HG03378 (cell line): ENCODE measurements at regions not wholly inside any gene's neighbourhood (a gene's known extent, or its start where the extent isn't known, plus 50 kb on each side); places are given as distances from the start of the nearest gene placed in this dataset.

ENCODE experiments used
- ATAC-seq: cut with Tn5 transposase; IDR thresholded peaks from one replicate; pipeline ENCODE4 v1.9.1; 2021; ENCODE audit warnings: mild to moderate bottlenecking, moderate library complexity; ENCODE audit not compliant: unreplicated experiment

GRCh38 chr14:78071016-78071549 lies 99.1 kb upstream of the NRXN3 start:
- ATAC-seq, result no peak

GRCh38 chr14:78073028-78073427 lies 97.1 kb upstream of the NRXN3 start:
- ATAC-seq, result no peak

- ATAC-seq, result no peak
Observed at GRCh38 chr14:78074561-78074960, 95.6 kb upstream of the NRXN3 start.

GRCh38 chr14:78075033-78075432 lies 95.1 kb upstream of the NRXN3 start:
- ATAC-seq, result no peak

- no peak for ATAC-seq
Observed at GRCh38 chr14:78075555-78076277, 94.5 kb upstream of the NRXN3 start.

GRCh38 chr14:78081245-78081644 lies 88.9 kb upstream of the NRXN3 start:
- ATAC-seq, result no peak

- no peak for ATAC-seq
Observed at GRCh38 chr14:78083837-78084236, 86.3 kb upstream of the NRXN3 start.

GRCh38 chr14:78086342-78086741 lies 83.8 kb upstream of the NRXN3 start:
- ATAC-seq, result no peak

- no peak for ATAC-seq
Observed at GRCh38 chr14:78088916-78089315, 81.3 kb upstream of the NRXN3 start.

GRCh38 chr14:78090864-78091263 lies 79.3 kb upstream of the NRXN3 start:
- ATAC-seq, result no peak

GRCh38 chr14:78091361-78091760 lies 78.8 kb upstream of the NRXN3 start:
- ATAC-seq, result no peak

- ATAC-seq, result no peak
Observed at GRCh38 chr14:78092040-78092439, 78.1 kb upstream of the NRXN3 start.

GRCh38 chr14:78103271-78103670 lies 66.9 kb upstream of the NRXN3 start:
- no peak for ATAC-seq

GRCh38 chr14:78104160-78104559 lies 66.0 kb upstream of the NRXN3 start:
- no peak for ATAC-seq

GRCh38 chr14:78104655-78105054 lies 65.5 kb upstream of the NRXN3 start:
- ATAC-seq, result no peak

- ATAC-seq, result no peak
Observed at GRCh38 chr14:78106381-78106780, 63.8 kb upstream of the NRXN3 start.

GRCh38 chr14:78107166-78107565 lies 63.0 kb upstream of the NRXN3 start:
- no peak for ATAC-seq

GRCh38 chr14:78119440-78119839 lies 50.7 kb upstream of the NRXN3 start:
- no peak for ATAC-seq
